IMR-90 (cell line): ENCODE measurements at regions not wholly inside any gene's neighbourhood (a gene's known extent, or its start where the extent isn't known, plus 50 kb on each side); places are given as distances from the start of the nearest gene placed in this dataset.

Source experiments
- ATAC-seq: fragments of 200-7000 bp; cut with Tn5 transposase; 2 replicates; pipeline ENCODE4 v1.9.1; 2020; ENCODE audit warnings: low read depth, mild to moderate bottlenecking, moderate library complexity
- BruUV-seq: library from RNA; stranded (reverse); fragments of 400-500 nt; replicated peaks from 2 replicates; lab custom pipeline; 2021; lab: Mats Ljungman, UMichigan
- CTCF ChIA-PET: fragments of 300-600 bp; formaldehyde crosslinking; extraction: SDS; loops from one replicate; lab custom pipeline; 2021; ENCODE audit warnings: antibody characterized with exemption; lab: Yijun Ruan, JAX
- POLR2A ChIA-PET: fragments of 300-600 bp; sonication (Branson Sonifier 250); formaldehyde crosslinking; loops from one replicate; lab custom pipeline; 2022; ENCODE audit warnings: antibody characterized with exemption; ENCODE audit not compliant: unreplicated experiment; lab: Charles Lee
- DNase-seq: peaks from one replicate; pipeline ENCODE4 v3.0.0; 2013
- H2AFZ ChIP-seq: replicated peaks from 2 replicates; pipeline ENCODE3; 2013; ENCODE audit warnings: low read length, mild to moderate bottlenecking; ENCODE audit not compliant: poor library complexity
- H2AK5ac ChIP-seq: 2 replicates; pipeline ENCODE4 v1.6.1; 2013; ENCODE audit warnings: low read depth, low read length, inconsistent platforms
- H2AK9ac ChIP-seq: replicated peaks from 2 replicates; pipeline ENCODE3; 2013; ENCODE audit warnings: mild to moderate bottlenecking, low read depth, low read length, moderate library complexity; ENCODE audit not compliant: poor library complexity
- H2BK120ac ChIP-seq: 2 replicates; pipeline ENCODE4 v1.6.1; 2013; ENCODE audit warnings: low read depth, low read length, inconsistent platforms
- H2BK15ac ChIP-seq: 3 replicates; pipeline ENCODE4 v1.6.1; 2013; ENCODE audit warnings: low read depth, low read length, inconsistent platforms
- H2BK20ac ChIP-seq: 2 replicates; pipeline ENCODE4 v1.6.1; 2013; ENCODE audit warnings: low read depth, mild to moderate bottlenecking, inconsistent platforms, low read length, moderate library complexity
- H2BK5ac ChIP-seq: 2 replicates; pipeline ENCODE4 v1.6.1; 2013; ENCODE audit warnings: mild to moderate bottlenecking, low read depth, low read length, inconsistent platforms; ENCODE audit not compliant: poor library complexity, severe bottlenecking
- H3K14ac ChIP-seq: replicated peaks from 2 replicates; pipeline ENCODE4 v1.6.1; 2013; ENCODE audit warnings: low read depth, low read length, inconsistent platforms
- H3K18ac ChIP-seq: 2 replicates; pipeline ENCODE4 v1.6.1; 2013; ENCODE audit warnings: low read depth, low read length, control low read depth
- H3K23ac ChIP-seq: 2 replicates; pipeline ENCODE4 v1.6.1; 2013; ENCODE audit warnings: low read depth, low read length, inconsistent platforms
- H3K27ac ChIP-seq: 2 replicates; pipeline ENCODE4 v1.5.1; 2013; ENCODE audit warnings: mild to moderate bottlenecking, control low read depth, low read length; ENCODE audit not compliant: insufficient read depth
- H3K27me3 ChIP-seq: 2 replicates; pipeline ENCODE4 v1.6.1; 2013; ENCODE audit warnings: low read length; ENCODE audit not compliant: control insufficient read depth, insufficient read depth
- H3K36me3 ChIP-seq: 2 replicates; pipeline ENCODE4 v1.6.1; 2013; ENCODE audit warnings: low read length, mixed read lengths; ENCODE audit not compliant: control insufficient read depth, insufficient read depth
- H3K4ac ChIP-seq: 2 replicates; pipeline ENCODE4 v1.6.1; 2013; ENCODE audit warnings: low read depth, low read length, inconsistent platforms
- H3K4me1 ChIP-seq: 2 replicates; pipeline ENCODE4 v1.6.1; 2013; ENCODE audit warnings: low read length, mixed read lengths; ENCODE audit not compliant: control insufficient read depth, insufficient read depth
- H3K4me2 ChIP-seq: 2 replicates; pipeline ENCODE4 v1.6.1; 2013; ENCODE audit warnings: low read depth, mild to moderate bottlenecking, control low read depth, low read length, moderate library complexity
- H3K4me3 ChIP-seq: 2 replicates; pipeline ENCODE4 v1.5.1; 2013; ENCODE audit warnings: low read depth, mild to moderate bottlenecking, control low read depth, low read length, moderate library complexity; ENCODE audit not compliant: insufficient read depth
- H3K56ac ChIP-seq: 2 replicates; pipeline ENCODE4 v1.6.1; 2013; ENCODE audit warnings: low read length, inconsistent platforms; ENCODE audit not compliant: insufficient read depth; ENCODE audit errors: extremely low read depth
- H3K79me1 ChIP-seq, 2 experiments: 2 replicates each; pipeline ENCODE4 v1.6.1; 2013; ENCODE audit warnings: low read length in 2 of 2, inconsistent platforms in 1 of 2, low read depth in 1 of 2
- H3K9ac ChIP-seq: 2 replicates; pipeline ENCODE4 v1.6.1; 2013; ENCODE audit warnings: low read depth, low read length, control low read depth
- H3K9me1 ChIP-seq: 2 replicates; pipeline ENCODE4 v1.6.1; 2013; ENCODE audit warnings: low read length, inconsistent platforms; ENCODE audit not compliant: insufficient read depth
- H3K9me3 ChIP-seq: 2 replicates; pipeline ENCODE4 v1.6.1; 2013; ENCODE audit warnings: low read length; ENCODE audit not compliant: control insufficient read depth, insufficient read depth
- H4K20me1 ChIP-seq: 2 replicates; pipeline ENCODE4 v1.6.1; 2013; ENCODE audit warnings: low read length, inconsistent platforms; ENCODE audit not compliant: insufficient read depth
- H4K5ac ChIP-seq: 2 replicates; pipeline ENCODE4 v1.6.1; 2013; ENCODE audit warnings: mild to moderate bottlenecking, low read depth, low read length, control low read depth
- H4K8ac ChIP-seq, 2 experiments: 2 replicates each; pipeline ENCODE4 v1.6.1; 2013; ENCODE audit warnings: low read depth in 2 of 2, low read length in 2 of 2, control low read depth in 1 of 2, inconsistent platforms in 1 of 2
- H4K91ac ChIP-seq: 2 replicates; pipeline ENCODE4 v1.6.1; 2013; ENCODE audit warnings: low read depth, low read length, inconsistent platforms; ENCODE audit not compliant: insufficient read depth
- POLR2A ChIP-seq: IDR thresholded peaks from 2 replicates; pipeline ENCODE4 v1.6.1; 2012; ENCODE audit warnings: mild to moderate bottlenecking, low read depth, low read length
- SMC3 ChIP-seq: fragments of 150-350 bp; IDR thresholded peaks from 2 replicates; pipeline ENCODE4 v1.6.1; 2016; ENCODE audit warnings: low read depth, mild to moderate bottlenecking, antibody characterized with exemption, low read length, moderate library complexity
- WGBS, 2 experiments: methylation state at CpG; one replicate each; pipeline versions ENCODE4 v1.1.5 to v1.1.7; 2013; ENCODE audit warnings: missing lambda C conversion rate in 2 of 2; ENCODE audit not compliant: insufficient read length in 1 of 2; ENCODE audit errors: extremely low coverage in 2 of 2; 5-methylcytosine and 5-hydroxymethylcytosine counted together
- dilution Hi-C: fragments of 300-500 bp; cut with HindIII; formaldehyde crosslinking; loops from one replicate; pipeline ENCODE4 v1.14.3; 2018; ENCODE audit warnings: low sequenced_read_pairs; ENCODE audit not compliant: unreplicated experiment
- in situ Hi-C: fragments of 300-500 bp; cut with MboI; formaldehyde crosslinking; loops from 3 replicates; pipeline ENCODE4 v1.14.3; 2019; ENCODE audit warnings: low sequenced_read_pairs, inconsistent platforms, mixed read lengths
- intact Hi-C: fragments of 100-400 bp; cut with micrococcal nuclease; formaldehyde crosslinking; loops from 2 replicates; pipeline ENCODE4 v1.10.0; 2022

GRCh38 chr2:176415174-176415895, 146.1 kb downstream of the MTX2 start:
- H3K27me3 ChIP-seq: no peaks in the 10 kb centered on the region
- H2AFZ ChIP-seq: peak overlapping the region; percentile 13
- H2AK9ac ChIP-seq: no peak overlapping the region
- no peak overlapping the region for H2BK120ac ChIP-seq
- no peak overlapping the region for H3K18ac ChIP-seq
- no peak overlapping the region for H3K4me2 ChIP-seq
- no peak overlapping the region for H2BK5ac ChIP-seq
- no peaks in the 10 kb centered on the region for H3K79me1 ChIP-seq
- H3K9ac ChIP-seq: no peak overlapping the region
- H3K14ac ChIP-seq: no peak overlapping the region
- no peaks in the 10 kb centered on the region for H3K9me3 ChIP-seq
- H3K4me3 ChIP-seq: no peak overlapping the region
- H4K8ac ChIP-seq: no peak overlapping the region
- CTCF ChIA-PET: no interaction called here
- H3K4me1 ChIP-seq: peaks cover 5% of the 10 kb centered on the region
- H3K36me3 ChIP-seq: no peaks in the 10 kb centered on the region
- no peak overlapping the region for H2AK5ac ChIP-seq
- H3K56ac ChIP-seq: no peak overlapping the region
- ATAC-seq (no peak), DNase-seq (no peak)
- H3K23ac ChIP-seq: no peak overlapping the region
- dilution Hi-C loops (no loop called here), in situ Hi-C loops (no loop called here), intact Hi-C loops (no loop called here)
- no peak overlapping the region; the same call in 1 of the 2 replicates for H2BK20ac ChIP-seq
- H3K4ac ChIP-seq: no peak overlapping the region
- no TSS peak for BruUV-seq
- H2BK15ac ChIP-seq: no peak overlapping the region
- WGBS, 2 experiments: 33% methylated on average over 1 of the region's 8 CpGs; no CpG with 5 or more reads in 1 of the 2 experiments
- no peak overlapping the region for H4K91ac ChIP-seq
- TF ChIP-seq SMC3 (no peak), POLR2A (no peak)
- POLR2A ChIA-PET: no interaction called here
- no peak overlapping the region for H4K5ac ChIP-seq
- peaks cover 5% of the 10 kb centered on the region for H3K9me1 ChIP-seq
- H3K27ac ChIP-seq: no peak overlapping the region
- no peaks in the 10 kb centered on the region; the same call in 1 of the 2 replicates for H4K20me1 ChIP-seq
